LHCN-M2 (cell line): ENCODE measurements at regions not wholly inside any gene's neighbourhood (a gene's known extent, or its start where the extent isn't known, plus 50 kb on each side); places are given as distances from the start of the nearest gene placed in this dataset.
A peak's percentile ranks its signal among the peaks of the same experiment; 100 is the strongest.
"Not testable (repeated sequence)": the region's sequence is repeated elsewhere in the genome, so short reads cannot be mapped to it uniquely, and the experiment has no call there.

Source experiments
- DNase-seq: peaks from one replicate; pipeline ENCODE4 v3.0.0-alpha.2; 2012; ENCODE audit warnings: low read depth

GRCh38 chr11:134980819-134981710 is 569.0 kb upstream of the B3GAT1 start:
- DNase-seq: no peak

GRCh38 chr11:134979089-134979457 is 567.0 kb upstream of the B3GAT1 start:
- not testable (repeated sequence) for DNase-seq

- peak; percentile 4 for DNase-seq
These were observed 566.5 kb upstream of the B3GAT1 start for GRCh38 chr11:134978388-134979088.

- DNase-seq: peak; percentile 10
These were observed 564.5 kb upstream of the B3GAT1 start for GRCh38 chr11:134976551-134976950.

GRCh38 chr11:134975866-134976376 is 563.9 kb upstream of the B3GAT1 start:
- DNase-seq: no peak

- no peak for DNase-seq
These were observed 561.8 kb upstream of the B3GAT1 start for GRCh38 chr11:134973801-134974200.

- no peak for DNase-seq
These were observed 559.3 kb upstream of the B3GAT1 start for GRCh38 chr11:134971381-134971780.

GRCh38 chr11:134967746-134968145 is 555.7 kb upstream of the B3GAT1 start:
- no peak for DNase-seq

GRCh38 chr11:134961386-134961785 is 549.3 kb upstream of the B3GAT1 start:
- DNase-seq: not testable (repeated sequence)

- DNase-seq: no peak
These were observed 546.8 kb upstream of the B3GAT1 start for GRCh38 chr11:134958870-134959269.

- DNase-seq: no peak
These were observed 546.2 kb upstream of the B3GAT1 start for GRCh38 chr11:134958336-134958640.

- no peak for DNase-seq
These were observed 545.7 kb upstream of the B3GAT1 start for GRCh38 chr11:134957540-134958335.

GRCh38 chr11:134956450-134957210 is 544.6 kb upstream of the B3GAT1 start:
- DNase-seq: no peak

- not testable (repeated sequence) for DNase-seq
These were observed 543.9 kb upstream of the B3GAT1 start for GRCh38 chr11:134955970-134956369.

- no peak for DNase-seq
These were observed 543.2 kb upstream of the B3GAT1 start for GRCh38 chr11:134955281-134955680.

- DNase-seq: not testable (repeated sequence)
These were observed 542.4 kb upstream of the B3GAT1 start for GRCh38 chr11:134954456-134954855.

GRCh38 chr11:134953417-134953970 is 541.5 kb upstream of the B3GAT1 start:
- DNase-seq: not testable (repeated sequence)

- peak; percentile 75 for DNase-seq
These were observed 539.3 kb upstream of the B3GAT1 start for GRCh38 chr11:134951305-134951700.

- peak; percentile 82 for DNase-seq
These were observed 538.8 kb upstream of the B3GAT1 start for GRCh38 chr11:134950692-134951304.
